ENCODE measurements at regions not wholly inside any gene's neighbourhood (a gene's known extent, or its start where the extent isn't known, plus 50 kb on each side); places are given as distances from the start of the nearest gene placed in this dataset.

DNA sequence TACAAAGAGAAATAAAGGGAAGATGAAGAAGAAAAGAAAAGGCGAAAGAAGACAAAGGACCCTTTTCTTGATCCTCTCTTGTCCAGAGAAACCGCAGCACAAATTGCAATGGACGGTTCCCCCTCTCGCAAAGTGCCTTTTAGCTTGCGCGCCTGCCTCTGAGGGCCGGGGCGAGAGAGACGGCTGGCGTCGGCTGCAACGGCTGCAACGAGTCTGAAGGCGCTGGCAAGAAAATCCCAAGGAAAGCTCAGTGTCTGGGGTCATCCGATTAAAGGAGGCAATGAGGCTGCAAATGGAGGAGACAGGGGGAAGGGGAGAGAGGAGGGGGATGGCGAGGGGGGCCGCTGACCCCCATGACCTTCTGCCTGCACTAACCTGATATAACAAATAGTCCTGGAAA, 671.5 kb downstream of the MED13L start:
- TF ChIP-seq POLR2A (IDR thresholded peaks at IDR 0.05; ENCODE audit: low read length) = no peak
- no peak for TF ChIP-seq GATA1 (IDR thresholded peaks at IDR 0.05; ENCODE audit: low read depth, low read length)

Data from erythroblast (primary cell).